IgD-negative memory B cell (primary cell): ENCODE measurements at regions not wholly inside any gene's neighbourhood (a gene's known extent, or its start where the extent isn't known, plus 50 kb on each side); places are given as distances from the start of the nearest gene placed in this dataset.

Source experiments
- H3K27ac Mint-ChIP-seq, 3 donors: one replicate each; pipeline ENCODE4 v1.8.0; 2020 to 2022; ENCODE audit warnings: mild to moderate bottlenecking in 3 of 3, mixed read lengths in 3 of 3, moderate library complexity in 1 of 3
- H3K27me3 Mint-ChIP-seq: one replicate; pipeline ENCODE4 v1.8.0; 2021; ENCODE audit warnings: mixed read lengths
- H3K36me3 Mint-ChIP-seq: one replicate; pipeline ENCODE4 v1.8.0; 2020; ENCODE audit warnings: mild to moderate bottlenecking, mixed read lengths
- H3K4me1 Mint-ChIP-seq, 3 donors: one replicate each; pipeline ENCODE4 v1.8.0; 2020 to 2022; ENCODE audit warnings: mixed read lengths in 3 of 3, mild to moderate bottlenecking in 1 of 3
- H3K4me3 Mint-ChIP-seq, 4 donors: one replicate each; pipeline ENCODE4 v1.8.0; 2020 to 2022; ENCODE audit warnings: mild to moderate bottlenecking in 4 of 4, mixed read lengths in 4 of 4, moderate library complexity in 3 of 4
- H3K9me3 Mint-ChIP-seq, 3 donors: one replicate each; pipeline ENCODE4 v1.8.0; 2020 to 2021; ENCODE audit warnings: mixed read lengths in 3 of 3, mild to moderate bottlenecking in 1 of 3

DNA sequence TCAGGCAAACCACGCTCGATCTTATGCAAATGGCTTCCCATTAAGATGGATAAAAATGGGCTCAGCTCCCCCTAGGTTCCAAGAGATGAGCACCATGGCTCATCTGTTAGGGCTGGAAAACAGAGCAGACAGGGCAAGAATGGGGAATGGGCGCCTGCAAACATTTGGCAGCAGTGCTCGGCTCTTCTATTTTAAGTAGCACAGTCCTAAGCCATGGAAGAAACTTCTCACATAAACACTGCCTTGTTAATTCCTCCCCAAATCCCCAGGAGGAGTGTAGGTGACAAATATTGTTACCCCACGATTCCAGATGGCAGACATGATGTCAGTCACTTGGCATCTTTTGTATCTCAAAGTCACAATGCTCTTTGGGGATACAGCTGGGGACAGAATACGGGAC, 221.8 kb downstream of the ICE1 start:
- Mint-ChIP-seq H3K4me3 (no peak overlapping the region), H3K9me3 (peaks cover 0 to 5% (median 0%) of the 10 kb centered on the region in 3 donors)

DNA sequence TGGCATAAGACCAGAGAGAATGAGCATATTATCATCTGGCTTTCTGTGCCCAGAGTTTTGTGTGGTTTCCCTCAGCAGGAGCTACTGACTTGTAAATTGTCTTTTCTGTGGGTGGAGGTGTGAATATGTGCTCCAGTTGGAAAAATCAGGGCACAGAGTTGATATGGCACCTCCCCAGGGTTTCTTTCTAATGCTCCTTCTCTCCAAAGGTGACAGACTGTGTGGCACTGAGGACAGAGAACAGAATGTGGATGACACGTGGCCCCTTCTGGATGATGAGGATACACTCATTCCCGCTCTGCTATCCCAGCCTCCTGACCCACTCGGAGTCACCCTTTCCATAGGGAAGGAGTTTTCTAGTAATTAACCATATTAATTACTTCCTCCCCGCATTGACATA, 221.0 kb downstream of the ICE1 start:
- no peaks in the 10 kb centered on the region for H3K9me3 Mint-ChIP-seq
- peaks cover 3% of the 10 kb centered on the region for H3K27me3 Mint-ChIP-seq
- H3K4me3 Mint-ChIP-seq, result no peak overlapping the region
- no peak overlapping the region for H3K27ac Mint-ChIP-seq
- H3K4me1 Mint-ChIP-seq, result no peaks in the 10 kb centered on the region
- peaks cover 5% of the 10 kb centered on the region for H3K36me3 Mint-ChIP-seq

More for the DNA sequence above, 221.8 kb downstream of the ICE1 start:
- peaks cover 5% of the 10 kb centered on the region for H3K36me3 Mint-ChIP-seq
- peaks cover 3% of the 10 kb centered on the region for H3K27me3 Mint-ChIP-seq
- peak overlapping the region in 1 of 3 donors; percentile 55 for H3K27ac Mint-ChIP-seq
- H3K4me1 Mint-ChIP-seq, result peaks cover 0 to 5% (median 3%) of the 10 kb centered on the region in 3 donors

DNA sequence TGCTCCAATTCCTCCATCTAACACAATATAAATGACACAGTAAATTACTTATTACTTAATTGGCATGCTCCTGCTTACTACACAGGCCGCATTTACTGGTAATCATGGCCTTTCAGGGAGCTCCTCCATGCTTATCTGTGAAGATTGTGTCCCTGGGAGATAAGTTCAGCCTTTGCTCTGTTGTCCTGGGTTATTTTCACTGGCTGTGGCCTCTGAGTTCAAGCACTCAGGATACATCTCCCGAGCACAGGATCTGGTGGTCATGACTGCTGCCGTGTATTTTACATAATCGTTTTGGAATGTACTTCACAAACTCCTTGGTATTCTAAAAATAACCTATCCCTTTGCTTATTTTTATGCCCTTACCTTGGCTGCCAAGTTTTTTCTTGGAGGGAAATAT, 215.7 kb downstream of the ICE1 start:
- peaks cover 15% of the 10 kb centered on the region for H3K27me3 Mint-ChIP-seq
- H3K27ac Mint-ChIP-seq, result no peak overlapping the region
- peaks cover 0 to 2% (median 0%) of the 10 kb centered on the region in 3 donors for H3K4me1 Mint-ChIP-seq
- H3K9me3 Mint-ChIP-seq, result no peaks in the 10 kb centered on the region
- H3K4me3 Mint-ChIP-seq, result no peak overlapping the region
- peaks cover 7% of the 10 kb centered on the region for H3K36me3 Mint-ChIP-seq

DNA sequence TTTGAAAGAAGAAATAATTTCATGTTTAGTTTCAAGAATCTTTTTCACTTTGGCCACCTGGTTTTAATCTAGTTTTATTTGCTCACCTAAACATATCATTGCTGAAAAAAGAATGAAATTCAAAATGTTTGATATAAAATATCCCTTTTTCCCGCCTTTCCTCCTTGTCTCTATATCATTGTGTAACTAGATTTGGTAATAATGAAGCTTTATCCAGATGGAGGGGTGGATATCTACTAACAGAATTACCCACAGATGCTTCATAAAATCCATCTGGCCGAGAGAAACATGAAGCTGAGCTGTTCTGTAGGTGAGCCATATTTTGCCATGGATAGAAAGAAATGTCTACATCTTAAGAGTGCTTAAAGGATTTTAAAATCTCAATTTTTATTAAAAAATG, 214.7 kb downstream of the ICE1 start:
- H3K9me3 Mint-ChIP-seq, result peaks cover 0 to 4% (median 0%) of the 10 kb centered on the region in 3 donors
- no peak overlapping the region for H3K4me3 Mint-ChIP-seq
- peaks cover 12% of the 10 kb centered on the region for H3K27me3 Mint-ChIP-seq
- H3K27ac Mint-ChIP-seq, result no peak overlapping the region
- peaks cover 0 to 2% (median 0%) of the 10 kb centered on the region in 3 donors for H3K4me1 Mint-ChIP-seq
- H3K36me3 Mint-ChIP-seq, result peaks cover 7% of the 10 kb centered on the region

DNA sequence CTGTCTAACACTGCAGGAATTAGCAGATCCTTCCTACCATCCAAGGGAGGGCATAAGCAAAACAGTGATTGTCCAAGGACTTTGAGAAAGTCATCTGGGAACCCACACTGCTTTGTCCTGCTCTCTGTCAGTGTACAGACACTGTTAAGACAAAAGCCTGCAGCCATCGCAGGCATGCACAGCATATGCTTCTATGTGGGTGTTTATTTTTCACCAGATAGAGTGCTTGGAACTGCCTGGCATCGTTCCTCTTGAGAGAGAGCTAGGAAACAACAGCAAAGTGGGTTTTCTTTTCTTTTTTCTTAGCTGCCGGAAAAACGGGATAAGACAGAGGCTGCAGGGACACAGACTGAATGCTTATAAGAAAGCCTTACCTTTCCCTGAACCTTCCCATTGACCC, 212.3 kb downstream of the ICE1 start:
- H3K27ac Mint-ChIP-seq, result no peak overlapping the region
- peaks cover 0 to 4% (median 0%) of the 10 kb centered on the region in 3 donors for H3K9me3 Mint-ChIP-seq
- H3K4me1 Mint-ChIP-seq, result peaks cover 0 to 2% (median 0%) of the 10 kb centered on the region in 3 donors
- H3K27me3 Mint-ChIP-seq, result peaks cover 12% of the 10 kb centered on the region
- peaks cover 5% of the 10 kb centered on the region for H3K36me3 Mint-ChIP-seq
- no peak overlapping the region for H3K4me3 Mint-ChIP-seq

DNA sequence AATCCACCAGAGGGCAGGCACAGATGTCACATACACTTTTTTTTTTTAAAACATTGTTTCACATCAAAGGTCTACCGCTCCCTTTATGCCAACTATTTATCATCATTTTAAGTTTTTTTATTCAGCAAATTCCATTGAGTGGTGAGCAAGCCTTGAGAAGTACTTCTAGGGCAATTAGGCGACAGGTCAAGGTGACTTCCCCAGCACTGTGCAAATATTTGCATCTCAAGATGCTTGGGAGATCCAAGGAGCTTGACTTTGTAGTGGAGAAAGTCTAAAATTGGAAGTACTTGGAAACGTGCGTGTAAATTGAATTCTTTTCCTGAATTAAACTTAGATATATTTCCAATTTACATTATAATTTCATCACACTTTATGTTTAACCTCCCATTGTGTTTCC, 211.1 kb downstream of the ICE1 start:
- Mint-ChIP-seq H3K27ac (no peak overlapping the region), H3K4me1 (peaks cover 0 to 2% (median 0%) of the 10 kb centered on the region in 3 donors), H3K9me3 (peaks cover 0 to 4% (median 0%) of the 10 kb centered on the region in 3 donors), H3K36me3 (peaks cover 2% of the 10 kb centered on the region), H3K27me3 (peaks cover 14% of the 10 kb centered on the region), H3K4me3 (no peak overlapping the region)

DNA sequence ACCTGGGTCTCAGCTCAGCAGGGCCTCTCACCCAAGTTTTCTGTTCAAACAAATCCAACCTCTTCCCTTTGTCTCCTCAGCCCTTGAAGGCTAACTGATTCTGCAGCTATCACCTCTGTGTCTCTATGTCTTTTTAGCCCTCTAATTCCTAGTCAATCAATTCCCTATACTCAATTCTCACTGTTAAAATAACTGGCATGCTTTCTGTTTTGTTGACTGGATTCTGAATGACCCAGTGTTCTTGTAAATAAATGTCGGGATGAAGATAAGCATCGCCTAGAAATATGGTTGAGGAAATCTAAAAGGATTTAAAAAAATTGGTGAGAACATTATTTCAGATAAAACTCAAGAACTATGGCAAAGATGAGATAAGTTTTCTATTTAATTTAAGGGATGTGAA, 210.2 kb downstream of the ICE1 start:
- H3K9me3 Mint-ChIP-seq, result peaks cover 0 to 4% (median 0%) of the 10 kb centered on the region in 3 donors
- peaks cover 13% of the 10 kb centered on the region for H3K27me3 Mint-ChIP-seq
- H3K4me1 Mint-ChIP-seq, result peaks cover 0 to 2% (median 0%) of the 10 kb centered on the region in 3 donors
- peaks cover 2% of the 10 kb centered on the region for H3K36me3 Mint-ChIP-seq
- H3K4me3 Mint-ChIP-seq, result no peak overlapping the region
- peak overlapping the region in 1 of 3 donors; percentile 34 for H3K27ac Mint-ChIP-seq

DNA sequence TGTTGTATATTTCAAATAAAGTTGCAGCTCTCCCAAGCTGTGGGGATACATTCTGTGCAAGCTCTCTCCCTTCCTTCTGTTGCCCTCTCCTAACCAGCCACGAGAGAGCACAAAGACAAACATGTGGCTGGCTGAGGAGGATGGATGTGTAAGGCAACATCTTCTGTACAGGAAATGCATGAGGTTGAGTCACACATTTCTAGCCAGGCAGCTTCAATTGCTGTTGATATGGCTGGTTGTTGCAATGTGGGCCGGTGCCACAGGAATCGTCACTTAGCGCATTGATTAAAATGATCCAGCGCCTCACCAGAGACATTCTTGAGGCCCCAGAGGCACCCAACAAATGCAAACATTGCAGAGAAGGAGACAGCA, 207.1 kb downstream of the ICE1 start:
- peaks cover 2% of the 10 kb centered on the region for H3K36me3 Mint-ChIP-seq
- no peak overlapping the region for H3K4me3 Mint-ChIP-seq
- H3K27me3 Mint-ChIP-seq, result peaks cover 7% of the 10 kb centered on the region
- no peak overlapping the region for H3K27ac Mint-ChIP-seq
- H3K9me3 Mint-ChIP-seq, result peaks cover 2 to 11% (median 8%) of the 10 kb centered on the region in 3 donors
- peaks cover 0 to 2% (median 0%) of the 10 kb centered on the region in 3 donors for H3K4me1 Mint-ChIP-seq

DNA sequence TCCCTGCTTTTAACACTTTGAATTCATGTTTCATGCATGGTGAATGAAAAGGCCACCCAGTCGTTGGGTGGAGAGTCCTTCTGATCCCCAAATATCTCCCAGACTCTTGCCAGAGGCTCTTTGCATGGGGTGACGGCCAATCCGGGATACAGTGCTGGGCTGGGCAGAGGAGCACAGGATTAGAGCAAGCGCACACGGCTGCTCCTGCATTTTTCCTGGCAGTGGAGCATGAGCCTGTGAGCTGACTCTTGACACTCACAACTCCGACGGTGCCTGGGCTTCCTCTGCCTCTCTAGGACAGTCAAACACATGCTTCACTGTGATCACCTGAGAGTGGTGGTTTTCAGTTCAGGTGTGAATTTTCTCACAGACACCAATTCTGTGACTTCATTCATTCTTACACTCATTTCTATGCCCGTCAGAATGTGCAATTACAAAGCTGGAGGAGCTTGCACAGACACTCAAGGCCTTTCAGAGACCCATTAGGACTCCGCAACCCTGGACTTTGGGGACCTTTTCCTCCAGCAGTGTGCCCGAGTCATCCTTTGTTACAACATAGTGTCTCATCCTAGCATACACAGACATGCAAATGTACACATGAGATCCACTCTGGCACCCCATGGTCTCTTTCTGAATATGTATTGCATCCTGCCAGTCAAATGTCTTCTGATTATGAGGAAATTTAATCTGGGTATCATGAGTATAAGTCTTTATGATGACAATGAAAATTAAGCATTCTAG, 206.6 kb downstream of the ICE1 start:
- Mint-ChIP-seq H3K36me3 (no peaks in the 10 kb centered on the region), H3K4me3 (no peak overlapping the region), H3K9me3 (peaks cover 2 to 16% (median 9%) of the 10 kb centered on the region in 3 donors), H3K27ac (no peak overlapping the region), H3K4me1 (no peaks in the 10 kb centered on the region), H3K27me3 (peaks cover 5% of the 10 kb centered on the region)

DNA sequence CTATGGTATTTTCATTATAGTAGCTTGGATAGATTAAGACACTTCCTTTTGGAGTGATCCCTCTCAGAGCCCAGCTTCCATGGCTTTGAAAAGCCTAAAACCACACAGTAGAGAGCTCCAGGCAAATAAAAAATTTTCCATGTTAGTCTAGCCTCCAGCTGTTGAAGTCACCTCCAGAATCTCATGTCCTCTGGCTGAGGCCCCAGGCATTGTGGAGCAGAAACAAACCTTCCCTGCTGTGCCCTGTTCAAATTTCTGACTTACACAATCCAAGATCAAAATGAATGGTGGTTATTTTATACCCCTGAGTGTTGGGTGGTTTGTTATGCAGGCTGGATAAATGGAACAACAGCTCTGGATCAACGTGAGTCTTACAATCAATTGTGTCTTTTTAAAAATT, 203.9 kb downstream of the ICE1 start:
- H3K36me3 Mint-ChIP-seq, result no peaks in the 10 kb centered on the region
- H3K4me1 Mint-ChIP-seq, result no peaks in the 10 kb centered on the region
- no peak overlapping the region for H3K4me3 Mint-ChIP-seq
- H3K27me3 Mint-ChIP-seq, result peaks cover 5% of the 10 kb centered on the region
- H3K9me3 Mint-ChIP-seq, result peaks cover 2 to 30% (median 14%) of the 10 kb centered on the region in 3 donors
- no peak overlapping the region for H3K27ac Mint-ChIP-seq

DNA sequence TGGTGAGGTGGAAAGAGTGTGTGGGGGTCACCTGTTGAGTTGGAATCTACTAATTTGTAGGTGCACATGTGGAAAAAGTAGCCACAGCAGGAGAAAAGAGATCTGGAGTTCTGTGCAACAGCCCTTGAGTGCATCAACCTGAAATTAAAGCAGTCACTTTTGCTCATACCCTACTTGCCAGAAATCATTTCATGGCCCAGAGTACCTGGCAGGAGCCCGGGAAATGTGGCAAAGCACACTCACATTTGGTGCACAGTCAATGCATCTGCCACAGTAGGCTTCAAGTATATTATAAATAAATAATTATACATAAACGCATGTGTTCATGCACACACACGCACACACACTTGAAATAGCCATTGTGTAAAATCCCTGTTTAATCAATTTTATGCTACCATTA, 203.0 kb downstream of the ICE1 start:
- H3K27me3 Mint-ChIP-seq, result peaks cover 5% of the 10 kb centered on the region
- H3K9me3 Mint-ChIP-seq, result peaks cover 2 to 30% (median 14%) of the 10 kb centered on the region in 3 donors
- no peak overlapping the region for H3K4me3 Mint-ChIP-seq
- no peaks in the 10 kb centered on the region for H3K36me3 Mint-ChIP-seq
- H3K27ac Mint-ChIP-seq, result no peak overlapping the region
- H3K4me1 Mint-ChIP-seq, result no peaks in the 10 kb centered on the region

DNA sequence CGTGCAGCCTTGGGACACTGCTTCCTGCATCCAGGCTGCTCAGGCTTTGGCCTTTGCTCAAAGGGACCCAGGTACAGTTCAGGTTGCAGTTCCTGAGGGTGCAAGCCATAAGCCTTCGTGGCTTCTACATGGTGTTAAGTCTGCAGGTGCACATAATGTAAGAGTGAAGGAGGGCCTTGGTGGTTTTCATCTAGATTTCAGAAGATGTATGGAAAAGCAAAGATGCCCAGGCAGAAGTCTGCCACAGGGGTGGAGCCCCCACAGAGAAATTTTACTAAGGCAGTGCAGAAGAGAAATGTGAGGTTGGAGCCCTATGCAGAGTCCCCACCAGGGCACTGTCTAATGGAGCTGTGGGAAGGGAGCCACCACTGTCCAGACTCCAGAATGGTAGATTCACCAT, 200.9 kb downstream of the ICE1 start:
- no peaks in the 10 kb centered on the region for H3K36me3 Mint-ChIP-seq
- peaks cover 0 to 2% (median 0%) of the 10 kb centered on the region in 3 donors for H3K4me1 Mint-ChIP-seq
- no peak overlapping the region for H3K4me3 Mint-ChIP-seq

DNA sequence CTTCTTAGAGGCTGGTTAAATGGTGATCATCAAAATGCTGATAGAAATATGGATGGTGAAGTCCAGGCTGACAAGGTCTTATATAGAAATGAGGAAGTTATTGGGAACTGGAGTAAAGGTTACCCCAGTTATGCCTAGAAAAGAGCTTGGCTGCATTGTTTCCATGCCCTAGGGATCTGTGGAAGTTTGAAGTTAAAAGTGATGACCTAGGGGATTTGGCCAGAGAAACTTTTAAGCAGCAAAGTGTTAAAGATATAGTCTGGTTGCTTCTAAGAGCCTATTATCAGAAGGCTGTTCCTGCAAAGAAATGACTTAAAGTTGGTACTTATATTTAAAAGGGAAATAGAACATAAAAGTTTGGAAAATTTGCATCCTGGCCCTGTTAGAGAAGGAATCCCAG, 200.3 kb downstream of the ICE1 start:
- H3K4me1 Mint-ChIP-seq, result peaks cover 0 to 2% (median 0%) of the 10 kb centered on the region in 3 donors
- peaks cover 2 to 30% (median 14%) of the 10 kb centered on the region in 3 donors for H3K9me3 Mint-ChIP-seq
- H3K27ac Mint-ChIP-seq, result no peak overlapping the region
- no peak overlapping the region for H3K4me3 Mint-ChIP-seq
- peaks cover 5% of the 10 kb centered on the region for H3K27me3 Mint-ChIP-seq
- H3K36me3 Mint-ChIP-seq, result no peaks in the 10 kb centered on the region

More for the DNA sequence above, 200.9 kb downstream of the ICE1 start:
- no peak overlapping the region for H3K27ac Mint-ChIP-seq
- H3K9me3 Mint-ChIP-seq, result peaks cover 2 to 30% (median 14%) of the 10 kb centered on the region in 3 donors
- peaks cover 6% of the 10 kb centered on the region for H3K27me3 Mint-ChIP-seq

DNA sequence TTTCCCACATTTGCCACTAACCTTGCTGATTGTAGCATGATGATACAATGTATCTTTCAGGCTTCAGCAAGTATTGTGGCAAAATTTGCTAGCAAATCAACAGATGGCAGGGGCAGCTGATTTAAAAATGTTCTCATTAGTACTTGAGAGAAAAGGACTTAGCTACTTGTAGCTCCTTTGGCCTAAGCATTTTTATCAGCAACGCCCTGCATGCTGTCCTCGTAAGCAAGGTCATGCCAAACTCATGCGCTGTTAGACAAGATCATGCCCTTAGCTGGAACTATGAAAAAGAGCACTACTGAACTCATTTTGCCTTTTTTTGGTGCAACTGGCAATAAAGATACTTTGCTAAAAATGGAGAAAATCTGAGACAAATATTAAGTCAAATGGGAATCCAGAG, 197.1 kb downstream of the ICE1 start:
- Mint-ChIP-seq H3K4me1 (peaks cover 0 to 4% (median 0%) of the 10 kb centered on the region in 3 donors), H3K4me3 (no peak overlapping the region), H3K27me3 (peaks cover 5% of the 10 kb centered on the region), H3K9me3 (peaks cover 0 to 19% (median 10%) of the 10 kb centered on the region in 3 donors), H3K27ac (no peak overlapping the region), H3K36me3 (peaks cover 1% of the 10 kb centered on the region)

DNA sequence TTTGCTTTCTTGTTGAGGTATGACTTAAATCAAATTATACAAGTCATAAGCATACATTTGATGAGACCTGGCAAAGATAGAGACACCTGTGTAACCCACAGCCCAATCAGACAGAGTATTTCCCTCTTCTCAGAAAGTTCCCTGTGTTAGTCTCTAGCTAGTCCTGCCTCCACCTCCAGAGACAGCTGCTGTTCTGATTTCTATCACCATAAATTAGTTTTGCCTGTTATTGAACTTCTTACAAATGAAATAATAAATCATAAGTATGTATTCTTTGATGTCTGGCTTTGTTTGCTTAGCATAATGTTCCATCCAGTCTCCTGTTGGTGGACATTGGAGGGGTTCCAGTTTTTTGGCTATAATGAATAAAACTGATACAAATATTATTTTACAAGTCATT, 194.5 kb downstream of the ICE1 start:
- H3K27ac Mint-ChIP-seq, result no peak overlapping the region
- H3K9me3 Mint-ChIP-seq, result peaks cover 0 to 3% (median 0%) of the 10 kb centered on the region in 3 donors
- H3K4me3 Mint-ChIP-seq, result no peak overlapping the region
- H3K27me3 Mint-ChIP-seq, result peaks cover 5% of the 10 kb centered on the region
- peaks cover 4 to 10% (median 9%) of the 10 kb centered on the region in 3 donors for H3K4me1 Mint-ChIP-seq
- H3K36me3 Mint-ChIP-seq, result peaks cover 1% of the 10 kb centered on the region
